ENCODE measurements at regions not wholly inside any gene's neighbourhood (a gene's known extent, or its start where the extent isn't known, plus 50 kb on each side); places are given as distances from the start of the nearest gene placed in this dataset.

DNA sequence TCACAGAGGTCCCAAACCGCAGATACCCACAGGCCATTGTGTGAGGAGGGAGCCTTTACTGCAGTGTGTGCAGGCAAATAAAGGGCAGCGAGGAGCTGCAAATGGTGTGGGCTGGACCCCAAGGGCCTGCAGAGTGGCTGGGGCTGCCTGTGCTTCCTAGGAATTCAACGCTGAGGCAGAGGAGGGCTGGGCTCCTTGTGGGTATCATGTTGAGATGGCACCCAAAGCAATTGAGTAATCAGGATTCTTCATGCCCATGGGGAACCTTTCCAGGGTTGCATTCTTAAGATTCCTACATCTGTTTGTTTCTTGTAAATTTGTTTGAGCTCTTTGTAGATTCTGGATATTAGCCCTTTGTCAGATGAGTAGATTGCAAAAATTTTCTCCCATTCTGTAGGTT is 85.4 kb upstream of the LIPC start:
- TF ChIP-seq, protein P1, sequence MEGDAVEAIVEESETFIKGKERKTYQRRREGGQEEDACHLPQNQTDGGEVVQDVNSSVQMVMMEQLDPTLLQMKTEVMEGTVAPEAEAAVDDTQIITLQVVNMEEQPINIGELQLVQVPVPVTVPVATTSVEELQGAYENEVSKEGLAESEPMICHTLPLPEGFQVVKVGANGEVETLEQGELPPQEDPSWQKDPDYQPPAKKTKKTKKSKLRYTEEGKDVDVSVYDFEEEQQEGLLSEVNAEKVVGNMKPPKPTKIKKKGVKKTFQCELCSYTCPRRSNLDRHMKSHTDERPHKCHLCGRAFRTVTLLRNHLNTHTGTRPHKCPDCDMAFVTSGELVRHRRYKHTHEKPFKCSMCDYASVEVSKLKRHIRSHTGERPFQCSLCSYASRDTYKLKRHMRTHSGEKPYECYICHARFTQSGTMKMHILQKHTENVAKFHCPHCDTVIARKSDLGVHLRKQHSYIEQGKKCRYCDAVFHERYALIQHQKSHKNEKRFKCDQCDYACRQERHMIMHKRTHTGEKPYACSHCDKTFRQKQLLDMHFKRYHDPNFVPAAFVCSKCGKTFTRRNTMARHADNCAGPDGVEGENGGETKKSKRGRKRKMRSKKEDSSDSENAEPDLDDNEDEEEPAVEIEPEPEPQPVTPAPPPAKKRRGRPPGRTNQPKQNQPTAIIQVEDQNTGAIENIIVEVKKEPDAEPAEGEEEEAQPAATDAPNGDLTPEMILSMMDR (IDR thresholded peaks at IDR 0.05; ENCODE audit: low read depth, low read length): no peak
- TF ChIP-seq EZH2phosphoT487 (IDR thresholded peaks at IDR 0.05; ENCODE audit: low read depth): no peak

Measured in OCI-LY3 (cell line).